Epithelial cell of esophagus (primary cell): ENCODE measurements at regions not wholly inside any gene's neighbourhood (a gene's known extent, or its start where the extent isn't known, plus 50 kb on each side); places are given as distances from the start of the nearest gene placed in this dataset.

Experiments
- DNase-seq: peaks from one replicate; pipeline ENCODE4 v3.0.0; 2010; ENCODE audit warnings: low read depth
- H3K4me3 ChIP-seq: 2 replicates; pipeline ENCODE4 v1.5.1; 2011; ENCODE audit warnings: mild to moderate bottlenecking, low read length, control low read depth
- TF ChIP-seq, protein P1 (sequence below): IDR thresholded peaks from 2 replicates; pipeline ENCODE4 v1.5.1; 2011; ENCODE audit warnings: low read depth, mild to moderate bottlenecking, low read length, control low read depth, inconsistent platforms; ENCODE audit not compliant: insufficient read depth; ENCODE audit errors: missing control alignments

DNA sequence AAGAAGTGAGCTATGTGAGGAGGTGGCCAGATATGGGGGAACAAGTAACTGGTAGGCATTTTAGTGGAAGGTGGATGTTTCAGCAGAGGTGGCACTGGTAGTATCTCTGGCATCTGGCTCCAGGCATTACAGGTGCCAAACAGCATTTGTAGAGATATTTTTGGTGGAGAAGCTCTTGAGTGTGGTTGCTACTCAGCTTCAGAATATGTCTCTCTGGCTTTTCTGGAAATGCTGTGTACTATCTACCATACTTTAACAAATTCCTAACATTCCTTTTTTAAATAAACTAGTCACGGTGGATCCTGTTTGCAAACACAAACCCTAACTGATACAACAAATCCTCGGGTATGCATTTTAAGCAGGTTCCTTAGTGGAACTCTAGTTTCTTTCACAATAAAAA is 128.0 kb downstream of the BARX2 start:
- TF ChIP-seq, protein P1, sequence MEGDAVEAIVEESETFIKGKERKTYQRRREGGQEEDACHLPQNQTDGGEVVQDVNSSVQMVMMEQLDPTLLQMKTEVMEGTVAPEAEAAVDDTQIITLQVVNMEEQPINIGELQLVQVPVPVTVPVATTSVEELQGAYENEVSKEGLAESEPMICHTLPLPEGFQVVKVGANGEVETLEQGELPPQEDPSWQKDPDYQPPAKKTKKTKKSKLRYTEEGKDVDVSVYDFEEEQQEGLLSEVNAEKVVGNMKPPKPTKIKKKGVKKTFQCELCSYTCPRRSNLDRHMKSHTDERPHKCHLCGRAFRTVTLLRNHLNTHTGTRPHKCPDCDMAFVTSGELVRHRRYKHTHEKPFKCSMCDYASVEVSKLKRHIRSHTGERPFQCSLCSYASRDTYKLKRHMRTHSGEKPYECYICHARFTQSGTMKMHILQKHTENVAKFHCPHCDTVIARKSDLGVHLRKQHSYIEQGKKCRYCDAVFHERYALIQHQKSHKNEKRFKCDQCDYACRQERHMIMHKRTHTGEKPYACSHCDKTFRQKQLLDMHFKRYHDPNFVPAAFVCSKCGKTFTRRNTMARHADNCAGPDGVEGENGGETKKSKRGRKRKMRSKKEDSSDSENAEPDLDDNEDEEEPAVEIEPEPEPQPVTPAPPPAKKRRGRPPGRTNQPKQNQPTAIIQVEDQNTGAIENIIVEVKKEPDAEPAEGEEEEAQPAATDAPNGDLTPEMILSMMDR = no peak
- no peak overlapping the region for H3K4me3 ChIP-seq
- DNase-seq = no peak

DNA sequence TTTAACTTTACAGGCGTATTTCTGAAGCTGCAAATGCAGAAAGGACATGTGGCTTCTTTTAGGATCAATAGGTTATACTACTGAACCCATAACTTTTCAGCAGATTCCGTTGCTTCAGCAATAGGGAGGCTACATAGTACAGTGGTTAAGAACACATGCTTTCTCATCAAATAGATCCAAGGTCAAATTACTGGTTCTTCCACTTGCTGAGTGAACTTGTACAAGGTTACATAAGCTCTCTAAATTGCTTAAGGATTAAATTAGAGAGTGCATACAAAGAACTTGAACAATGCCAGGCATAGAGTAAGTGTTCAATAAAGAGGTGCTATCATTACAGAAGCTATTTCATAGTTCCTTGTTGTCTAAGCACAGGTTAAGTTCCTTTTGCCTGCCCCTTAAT is 129.6 kb downstream of the BARX2 start:
- no peak overlapping the region for H3K4me3 ChIP-seq
- TF ChIP-seq, protein P1 = no peak
- peak; percentile 66 for DNase-seq

DNA sequence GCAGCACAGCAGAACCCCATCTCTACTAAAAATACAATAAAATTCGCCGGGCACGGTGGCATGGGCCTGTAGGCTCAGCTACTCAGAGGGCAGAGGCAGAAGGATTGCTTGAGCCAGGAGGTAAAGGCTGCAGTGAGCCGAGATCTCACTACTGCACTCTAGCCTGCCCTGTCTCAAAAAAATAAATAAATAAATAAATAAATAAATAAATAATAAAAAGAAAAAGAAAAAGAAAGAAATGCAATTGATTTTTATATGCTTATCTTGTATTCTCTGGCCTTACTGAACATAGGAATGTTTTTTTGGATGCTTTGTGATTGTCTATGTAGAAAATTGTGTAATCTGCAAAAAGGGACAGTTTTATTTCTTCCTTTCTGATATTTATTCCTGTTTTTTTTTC is 132.5 kb downstream of the BARX2 start:
- TF ChIP-seq, protein P1 = no peak
- no peak overlapping the region for H3K4me3 ChIP-seq
- no peak for DNase-seq

DNA sequence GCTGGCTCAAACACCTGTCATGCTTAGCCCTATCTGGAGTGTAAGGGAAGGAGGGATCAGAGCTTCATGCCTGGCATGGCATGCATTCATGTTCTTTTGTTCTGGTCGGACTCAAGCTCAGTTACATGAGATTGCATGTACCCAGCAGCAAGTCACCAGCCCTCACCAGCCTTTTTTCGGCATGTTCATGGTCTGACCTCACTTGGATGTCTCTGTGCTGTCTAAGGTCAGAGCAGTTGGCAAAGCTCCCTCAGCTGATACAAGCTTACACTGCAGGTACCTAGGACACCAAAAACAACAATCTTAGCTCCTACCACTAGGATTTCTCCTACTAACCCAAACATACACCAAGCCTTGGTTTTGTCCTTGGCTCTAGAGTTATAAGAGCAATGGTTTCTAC is 152.6 kb downstream of the BARX2 start:
- H3K4me3 ChIP-seq = no peak overlapping the region
- no peak for DNase-seq
- TF ChIP-seq, protein P1 = no peak

DNA sequence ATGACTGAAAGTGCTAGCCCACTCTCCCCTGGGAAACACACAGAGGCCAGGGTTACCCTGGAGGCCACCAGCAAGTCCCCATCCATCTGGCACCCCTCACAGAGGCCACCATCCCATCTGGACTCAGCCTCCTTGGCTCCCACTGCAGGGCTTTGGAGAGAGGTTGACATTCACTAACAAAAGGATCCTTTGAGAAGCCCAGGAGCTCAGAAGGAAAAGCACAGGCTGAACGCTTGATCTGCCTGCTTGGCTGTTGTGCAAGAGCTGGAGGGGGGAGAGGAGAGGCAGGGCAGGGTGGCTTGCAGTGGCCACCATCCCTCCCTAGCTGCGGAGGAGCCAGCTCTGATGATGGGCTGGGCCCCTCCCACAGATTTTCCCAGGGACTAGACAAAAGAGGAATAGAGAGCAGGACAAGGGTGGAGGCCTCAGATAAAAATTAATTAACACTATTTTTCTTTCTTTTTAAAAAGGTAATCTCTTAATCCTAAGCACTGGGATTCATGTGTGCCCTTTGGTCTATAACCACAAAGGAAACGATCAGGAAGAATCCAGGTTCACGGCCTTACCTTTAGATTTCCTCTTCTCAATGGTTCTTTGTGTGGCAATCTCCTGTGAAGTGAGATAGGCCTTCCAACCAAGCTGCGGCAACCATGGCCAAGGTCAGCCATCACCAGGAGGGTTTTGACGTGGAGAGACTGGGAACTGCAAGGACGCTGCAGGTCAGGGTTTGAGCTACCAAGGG is 154.7 kb downstream of the BARX2 start:
- no peak for DNase-seq
- TF ChIP-seq, protein P1 = no peak
- no peak overlapping the region for H3K4me3 ChIP-seq

DNA sequence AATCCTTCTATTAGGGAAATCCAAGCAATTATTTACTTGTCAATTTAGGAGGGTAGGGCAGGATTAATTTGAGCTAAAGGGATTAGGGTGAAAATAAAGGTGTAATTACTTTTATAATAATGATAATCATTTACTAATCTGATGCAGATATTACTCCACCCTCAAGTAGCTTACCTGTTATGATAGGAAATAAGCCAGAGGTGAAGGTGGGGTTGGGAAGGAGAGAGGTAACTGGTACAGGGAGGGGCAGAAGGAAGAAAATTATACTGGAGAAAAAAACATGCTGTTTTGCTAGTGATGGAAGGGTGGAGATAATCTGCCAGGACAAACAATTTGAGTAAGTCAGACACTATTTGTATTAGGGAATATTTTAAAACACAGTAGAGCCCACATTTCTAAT is 157.7 kb downstream of the BARX2 start:
- TF ChIP-seq, protein P1 = no peak
- no peak for DNase-seq
- no peak overlapping the region for H3K4me3 ChIP-seq

DNA sequence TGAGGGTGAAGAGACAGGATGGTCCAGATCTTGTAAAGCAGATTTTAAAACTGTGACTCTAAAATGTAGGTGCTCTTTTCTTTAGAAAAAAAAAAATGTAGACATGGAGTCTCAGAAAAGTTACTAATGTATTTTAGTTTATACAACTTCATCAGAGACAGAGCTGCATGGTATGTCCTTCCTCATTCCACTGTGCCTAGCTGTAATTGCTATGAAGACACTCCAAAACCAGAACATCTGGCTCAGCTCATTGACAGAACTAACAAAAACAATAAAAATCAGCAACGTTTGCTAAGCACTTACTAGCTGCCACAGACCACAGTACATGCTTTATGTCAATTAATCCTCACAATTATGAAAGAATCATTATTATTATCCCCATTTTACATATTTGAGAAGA is 160.7 kb downstream of the BARX2 start:
- DNase-seq = peak; percentile 66
- TF ChIP-seq, protein P1 = no peak
- H3K4me3 ChIP-seq = no peak overlapping the region
